Neural cell (in vitro differentiated cells): ENCODE measurements at regions not wholly inside any gene's neighbourhood (a gene's known extent, or its start where the extent isn't known, plus 50 kb on each side); places are given as distances from the start of the nearest gene placed in this dataset.

Experiments
- H2AFZ ChIP-seq: fragments of 200-600, 300-800 bp; sonication (generic), shearing (Covaris generic); 2 replicates; pipeline ENCODE4 v1.6.0; 2014; ENCODE audit warnings: low read depth, mild to moderate bottlenecking, antibody characterized with exemption, low read length, moderate library complexity
- H3F3A ChIP-seq: fragments of 200-600 bp; shearing (Covaris generic); 2 replicates; pipeline ENCODE4 v1.6.1; 2016; ENCODE audit warnings: mild to moderate bottlenecking, moderate library complexity, mixed read lengths, antibody characterized with exemption, low read length; ENCODE audit not compliant: insufficient read depth, poor library complexity, severe bottlenecking
- H3K27ac ChIP-seq: fragments of 200-600, 300-800 bp; sonication (generic), shearing (Covaris generic); 2 replicates; pipeline ENCODE4 v1.5.1; 2014; ENCODE audit warnings: mild to moderate bottlenecking, low read length, moderate library complexity
- H3K27me3 ChIP-seq: fragments of 300-800, 200-600 bp; sonication (generic), shearing (Covaris generic); 2 replicates; pipeline ENCODE4 v1.6.0; 2014; ENCODE audit warnings: mild to moderate bottlenecking, low read depth, low read length, moderate library complexity; ENCODE audit not compliant: insufficient read depth
- H3K36me3 ChIP-seq: fragments of 300-800, 200-600 bp; sonication (generic), shearing (Covaris generic); 2 replicates; pipeline ENCODE4 v1.5.1; 2014; ENCODE audit warnings: mild to moderate bottlenecking, antibody characterized with exemption, low read length, moderate library complexity; ENCODE audit not compliant: insufficient read depth
- H3K4me2 ChIP-seq: fragments of 300-800, 200-600 bp; sonication (generic), shearing (Covaris generic); 2 replicates; pipeline ENCODE4 v1.6.0; 2014; ENCODE audit warnings: mild to moderate bottlenecking, low read length
- H3K4me3 ChIP-seq: fragments of 300-800, 200-600 bp; sonication (generic), shearing (Covaris generic); 2 replicates; pipeline ENCODE4 v1.5.1; 2014; ENCODE audit warnings: mild to moderate bottlenecking, low read length, moderate library complexity
- H3K79me2 ChIP-seq: fragments of 200-600 bp; shearing (Covaris generic); replicated peaks from 2 replicates; pipeline ENCODE4 v1.6.0; 2014; ENCODE audit warnings: mild to moderate bottlenecking, low read length, moderate library complexity; ENCODE audit not compliant: insufficient read depth
- H3K9ac ChIP-seq: fragments of 300-800, 200-600 bp; sonication (generic), shearing (Covaris generic); 2 replicates; pipeline ENCODE4 v1.6.1; 2016; ENCODE audit warnings: mild to moderate bottlenecking, low read length, mixed read lengths
- H3K9me2 ChIP-seq: fragments of 200-600 bp; shearing (Covaris generic); 2 replicates; pipeline ENCODE4 v1.6.1; 2016; ENCODE audit warnings: mild to moderate bottlenecking, low read length, mixed read lengths; ENCODE audit not compliant: insufficient read depth
- H3K9me3 ChIP-seq: fragments of 200-600, 300-800 bp; sonication (generic), shearing (Covaris generic); 2 replicates; pipeline ENCODE4 v1.6.1; 2016; ENCODE audit warnings: mild to moderate bottlenecking, mixed run types, low read length, moderate library complexity, mixed read lengths
- H4K20me1 ChIP-seq: fragments of 200-600 bp; shearing (Covaris generic); 2 replicates; pipeline ENCODE4 v1.6.1; 2016; ENCODE audit warnings: mild to moderate bottlenecking, mixed run types; ENCODE audit not compliant: insufficient read depth
- EP300 ChIP-seq: fragments of 450-650 bp; conservative IDR thresholded peaks from 2 replicates; pipeline ENCODE4 v1.6.1; 2014; ENCODE audit warnings: antibody characterized with exemption, mild to moderate bottlenecking, moderate library complexity; ENCODE audit not compliant: poor library complexity, severe bottlenecking
- EZH2 ChIP-seq: fragments of 200-600, 300-800 bp; shearing (Covaris generic), sonication (generic); IDR thresholded peaks from 2 replicates; pipeline ENCODE4 v1.6.1; 2014; ENCODE audit warnings: antibody characterized with exemption, low read length, borderline replicate concordance, mild to moderate bottlenecking; ENCODE audit not compliant: insufficient read depth, poor library complexity, severe bottlenecking
- MXI1 ChIP-seq: fragments of 450-650 bp; conservative IDR thresholded peaks from 2 replicates; pipeline ENCODE4 v1.6.1; 2014; ENCODE audit warnings: antibody characterized with exemption, mild to moderate bottlenecking; ENCODE audit not compliant: poor library complexity, severe bottlenecking
- POLR2AphosphoS5 ChIP-seq: IDR thresholded peaks from 2 replicates; pipeline ENCODE4 v1.6.1; 2012
- RAD21 ChIP-seq: fragments of 450-650 bp; conservative IDR thresholded peaks from 2 replicates; pipeline ENCODE4 v1.6.1; 2014; ENCODE audit warnings: antibody characterized with exemption, mild to moderate bottlenecking, moderate library complexity
- SMC3 ChIP-seq: fragments of 450-650 bp; conservative IDR thresholded peaks from 2 replicates; pipeline ENCODE4 v1.6.1; 2014; ENCODE audit warnings: antibody characterized with exemption, mild to moderate bottlenecking, moderate library complexity; ENCODE audit not compliant: poor library complexity
- TAF1 ChIP-seq: IDR thresholded peaks from 2 replicates; pipeline ENCODE4 v1.6.1; 2012; ENCODE audit warnings: low read depth
- TF ChIP-seq, protein P1 (sequence below): IDR thresholded peaks from 2 replicates; pipeline ENCODE4 v1.6.1; 2012; ENCODE audit warnings: borderline replicate concordance
- TF ChIP-seq, protein P2 (sequence below): fragments of 450-650 bp; IDR thresholded peaks from 2 replicates; pipeline ENCODE4 v1.5.1; 2014; ENCODE audit warnings: antibody characterized with exemption, mild to moderate bottlenecking, moderate library complexity; ENCODE audit not compliant: poor library complexity, severe bottlenecking

DNA sequence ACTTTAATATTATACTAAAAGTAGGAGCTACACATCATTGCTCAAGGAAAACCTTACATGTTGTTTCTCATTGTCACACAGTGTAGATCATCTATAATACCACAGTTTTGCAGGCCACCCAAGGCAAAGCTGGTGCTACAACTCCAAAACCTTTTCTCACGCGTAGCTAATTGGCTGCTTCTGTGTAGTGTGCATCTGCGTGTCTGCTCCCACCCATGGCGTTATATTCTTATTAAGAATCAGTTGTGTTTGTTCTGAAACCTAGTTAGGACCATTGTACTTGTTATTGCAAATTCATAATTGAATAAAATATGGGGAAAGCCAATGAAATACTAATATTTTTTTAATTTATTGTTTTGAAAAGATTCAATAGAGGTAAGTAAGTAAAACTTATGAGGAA lies 83.9 kb downstream of the RBM43 start:
- no peaks in the 10 kb centered on the region for H3F3A ChIP-seq
- no peaks in the 10 kb centered on the region for H3K79me2 ChIP-seq
- H2AFZ ChIP-seq: no peak overlapping the region
- no peaks in the 10 kb centered on the region for H3K27me3 ChIP-seq
- no peaks in the 10 kb centered on the region for H3K9me2 ChIP-seq
- TF ChIP-seq EP300: no peak
- no peaks in the 10 kb centered on the region for H3K36me3 ChIP-seq
- H3K9ac ChIP-seq: no peak overlapping the region
- no peak overlapping the region for H3K27ac ChIP-seq
- H3K4me2 ChIP-seq: no peak overlapping the region
- no peaks in the 10 kb centered on the region for H3K9me3 ChIP-seq
- H3K4me3 ChIP-seq: no peak overlapping the region
- no peaks in the 10 kb centered on the region for H4K20me1 ChIP-seq

DNA sequence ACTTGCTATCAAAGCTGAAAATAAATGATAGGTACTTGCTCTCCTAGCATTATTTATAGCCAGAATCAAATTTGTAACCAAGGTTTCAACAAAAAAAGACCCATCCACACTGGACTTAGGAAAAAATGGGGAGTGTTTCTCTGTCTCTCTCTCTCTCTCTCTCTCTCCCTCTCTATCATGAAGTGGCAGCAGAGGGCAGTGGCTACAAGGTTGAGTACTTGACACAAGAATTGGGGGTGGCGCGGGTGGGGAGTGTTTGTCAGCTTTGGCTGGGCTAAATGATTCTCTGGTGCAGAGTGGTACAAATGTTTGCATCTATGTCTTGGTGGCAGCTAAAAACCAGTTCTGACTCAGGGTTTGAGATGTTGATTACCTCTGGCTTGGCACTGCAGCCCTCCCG lies 85.0 kb downstream of the RBM43 start:
- H3K27me3 ChIP-seq: no peaks in the 10 kb centered on the region

DNA sequence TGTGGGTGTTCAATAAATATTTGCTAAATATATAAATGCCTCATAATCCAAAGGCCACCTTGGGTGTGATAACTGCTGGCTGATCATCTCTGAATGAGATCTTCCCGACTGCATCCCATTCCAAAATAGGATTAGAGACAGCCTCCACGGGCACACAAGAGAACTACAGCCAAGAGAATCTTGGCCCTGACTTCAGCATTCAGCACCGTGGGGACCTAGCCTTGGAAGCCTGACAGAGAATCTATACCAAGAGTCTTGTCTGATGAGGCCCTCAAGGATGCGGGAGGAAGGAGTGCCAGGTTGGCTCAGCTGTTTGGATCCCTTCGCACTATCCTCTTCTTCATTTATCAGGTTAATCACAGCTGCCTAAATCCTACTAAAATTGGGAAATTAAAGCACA lies 85.8 kb downstream of the RBM43 start:
- TF ChIP-seq SMC3: no peak
- TF ChIP-seq POLR2AphosphoS5: no peak
- TF ChIP-seq TAF1: no peak
- Histone ChIP-seq H2AFZ (no peak overlapping the region), H3F3A (no peaks in the 10 kb centered on the region), H3K4me3 (no peak overlapping the region), H3K36me3 (no peaks in the 10 kb centered on the region), H3K4me2 (no peak overlapping the region), H3K9me2 (no peaks in the 10 kb centered on the region), H4K20me1 (no peaks in the 10 kb centered on the region), H3K9ac (no peak overlapping the region), H3K27ac (no peak overlapping the region), H3K27me3 (no peaks in the 10 kb centered on the region), H3K79me2 (no peaks in the 10 kb centered on the region), H3K9me3 (no peaks in the 10 kb centered on the region)

More for the DNA sequence above, 85.0 kb downstream of the RBM43 start:
- H3F3A ChIP-seq: no peaks in the 10 kb centered on the region
- no peaks in the 10 kb centered on the region for H3K36me3 ChIP-seq
- TF ChIP-seq TAF1: no peak
- TF ChIP-seq RAD21: no peak
- TF ChIP-seq EP300: no peak
- TF ChIP-seq EZH2: no peak
- no peak for TF ChIP-seq POLR2AphosphoS5
- TF ChIP-seq MXI1: no peak
- TF ChIP-seq, protein P1, sequence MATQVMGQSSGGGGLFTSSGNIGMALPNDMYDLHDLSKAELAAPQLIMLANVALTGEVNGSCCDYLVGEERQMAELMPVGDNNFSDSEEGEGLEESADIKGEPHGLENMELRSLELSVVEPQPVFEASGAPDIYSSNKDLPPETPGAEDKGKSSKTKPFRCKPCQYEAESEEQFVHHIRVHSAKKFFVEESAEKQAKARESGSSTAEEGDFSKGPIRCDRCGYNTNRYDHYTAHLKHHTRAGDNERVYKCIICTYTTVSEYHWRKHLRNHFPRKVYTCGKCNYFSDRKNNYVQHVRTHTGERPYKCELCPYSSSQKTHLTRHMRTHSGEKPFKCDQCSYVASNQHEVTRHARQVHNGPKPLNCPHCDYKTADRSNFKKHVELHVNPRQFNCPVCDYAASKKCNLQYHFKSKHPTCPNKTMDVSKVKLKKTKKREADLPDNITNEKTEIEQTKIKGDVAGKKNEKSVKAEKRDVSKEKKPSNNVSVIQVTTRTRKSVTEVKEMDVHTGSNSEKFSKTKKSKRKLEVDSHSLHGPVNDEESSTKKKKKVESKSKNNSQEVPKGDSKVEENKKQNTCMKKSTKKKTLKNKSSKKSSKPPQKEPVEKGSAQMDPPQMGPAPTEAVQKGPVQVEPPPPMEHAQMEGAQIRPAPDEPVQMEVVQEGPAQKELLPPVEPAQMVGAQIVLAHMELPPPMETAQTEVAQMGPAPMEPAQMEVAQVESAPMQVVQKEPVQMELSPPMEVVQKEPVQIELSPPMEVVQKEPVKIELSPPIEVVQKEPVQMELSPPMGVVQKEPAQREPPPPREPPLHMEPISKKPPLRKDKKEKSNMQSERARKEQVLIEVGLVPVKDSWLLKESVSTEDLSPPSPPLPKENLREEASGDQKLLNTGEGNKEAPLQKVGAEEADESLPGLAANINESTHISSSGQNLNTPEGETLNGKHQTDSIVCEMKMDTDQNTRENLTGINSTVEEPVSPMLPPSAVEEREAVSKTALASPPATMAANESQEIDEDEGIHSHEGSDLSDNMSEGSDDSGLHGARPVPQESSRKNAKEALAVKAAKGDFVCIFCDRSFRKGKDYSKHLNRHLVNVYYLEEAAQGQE: no peak
- no peak for TF ChIP-seq SMC3
- TF ChIP-seq, protein P2, sequence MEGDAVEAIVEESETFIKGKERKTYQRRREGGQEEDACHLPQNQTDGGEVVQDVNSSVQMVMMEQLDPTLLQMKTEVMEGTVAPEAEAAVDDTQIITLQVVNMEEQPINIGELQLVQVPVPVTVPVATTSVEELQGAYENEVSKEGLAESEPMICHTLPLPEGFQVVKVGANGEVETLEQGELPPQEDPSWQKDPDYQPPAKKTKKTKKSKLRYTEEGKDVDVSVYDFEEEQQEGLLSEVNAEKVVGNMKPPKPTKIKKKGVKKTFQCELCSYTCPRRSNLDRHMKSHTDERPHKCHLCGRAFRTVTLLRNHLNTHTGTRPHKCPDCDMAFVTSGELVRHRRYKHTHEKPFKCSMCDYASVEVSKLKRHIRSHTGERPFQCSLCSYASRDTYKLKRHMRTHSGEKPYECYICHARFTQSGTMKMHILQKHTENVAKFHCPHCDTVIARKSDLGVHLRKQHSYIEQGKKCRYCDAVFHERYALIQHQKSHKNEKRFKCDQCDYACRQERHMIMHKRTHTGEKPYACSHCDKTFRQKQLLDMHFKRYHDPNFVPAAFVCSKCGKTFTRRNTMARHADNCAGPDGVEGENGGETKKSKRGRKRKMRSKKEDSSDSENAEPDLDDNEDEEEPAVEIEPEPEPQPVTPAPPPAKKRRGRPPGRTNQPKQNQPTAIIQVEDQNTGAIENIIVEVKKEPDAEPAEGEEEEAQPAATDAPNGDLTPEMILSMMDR: no peak
- H3K9me3 ChIP-seq: no peaks in the 10 kb centered on the region
- no peak overlapping the region for H3K4me2 ChIP-seq
- H4K20me1 ChIP-seq: no peaks in the 10 kb centered on the region
- H3K9me2 ChIP-seq: no peaks in the 10 kb centered on the region
- no peak overlapping the region for H3K9ac ChIP-seq
- H3K27ac ChIP-seq: no peak overlapping the region
- H3K79me2 ChIP-seq: no peaks in the 10 kb centered on the region
- no peak overlapping the region for H3K4me3 ChIP-seq
- no peak overlapping the region for H2AFZ ChIP-seq
